ENCODE measurements at regions not wholly inside any gene's neighbourhood (a gene's known extent, or its start where the extent isn't known, plus 50 kb on each side); places are given as distances from the start of the nearest gene placed in this dataset.

DNA sequence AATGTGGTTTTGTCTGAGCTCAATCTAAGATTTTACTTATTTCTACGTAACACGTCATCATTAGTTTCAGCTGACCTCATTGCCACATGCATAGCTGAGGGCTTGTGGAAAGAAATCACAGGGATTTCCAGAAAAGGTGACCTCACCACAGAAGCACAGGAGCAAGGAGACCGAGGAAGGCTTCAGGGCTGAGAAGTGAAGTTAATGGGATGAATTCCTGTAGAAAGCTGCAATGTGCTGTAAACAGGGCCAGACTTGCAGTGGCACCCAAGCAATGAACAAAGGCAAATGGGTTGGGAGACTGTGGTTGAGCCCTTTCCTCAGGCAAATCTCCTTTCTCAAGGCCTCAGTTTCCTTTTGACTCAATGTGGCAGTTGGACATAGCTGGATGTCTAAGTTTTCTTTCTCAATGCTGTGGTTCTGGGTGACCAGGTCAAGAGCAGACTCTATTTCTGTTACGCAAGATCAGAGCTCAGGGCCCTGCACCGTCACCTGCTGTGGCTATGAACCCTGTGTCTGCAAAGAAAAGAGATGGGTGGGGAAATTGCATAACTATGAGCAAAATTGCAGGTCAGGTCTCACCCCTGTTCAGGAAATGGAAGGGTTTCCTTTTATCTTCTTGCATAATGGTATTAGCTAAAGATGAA lies 252.2 kb upstream of the TBL1XR1 start:
- intact Hi-C loops (cut with DNase I; ENCODE audit: low total_unique reads): no loop called here
- Histone ChIP-seq H3K27ac (peak overlapping the region; percentile 46 to 71), H3K4me3 (no peak overlapping the region), H3K4me1 (peaks cover 0 to 4% of the 10 kb centered on the region in 2 donors), H3K27me3 (no peaks in the 10 kb centered on the region), H3K9me3 (no peaks in the 10 kb centered on the region), H3K36me3 (no peaks in the 10 kb centered on the region)
- TF ChIP-seq, protein P1, sequence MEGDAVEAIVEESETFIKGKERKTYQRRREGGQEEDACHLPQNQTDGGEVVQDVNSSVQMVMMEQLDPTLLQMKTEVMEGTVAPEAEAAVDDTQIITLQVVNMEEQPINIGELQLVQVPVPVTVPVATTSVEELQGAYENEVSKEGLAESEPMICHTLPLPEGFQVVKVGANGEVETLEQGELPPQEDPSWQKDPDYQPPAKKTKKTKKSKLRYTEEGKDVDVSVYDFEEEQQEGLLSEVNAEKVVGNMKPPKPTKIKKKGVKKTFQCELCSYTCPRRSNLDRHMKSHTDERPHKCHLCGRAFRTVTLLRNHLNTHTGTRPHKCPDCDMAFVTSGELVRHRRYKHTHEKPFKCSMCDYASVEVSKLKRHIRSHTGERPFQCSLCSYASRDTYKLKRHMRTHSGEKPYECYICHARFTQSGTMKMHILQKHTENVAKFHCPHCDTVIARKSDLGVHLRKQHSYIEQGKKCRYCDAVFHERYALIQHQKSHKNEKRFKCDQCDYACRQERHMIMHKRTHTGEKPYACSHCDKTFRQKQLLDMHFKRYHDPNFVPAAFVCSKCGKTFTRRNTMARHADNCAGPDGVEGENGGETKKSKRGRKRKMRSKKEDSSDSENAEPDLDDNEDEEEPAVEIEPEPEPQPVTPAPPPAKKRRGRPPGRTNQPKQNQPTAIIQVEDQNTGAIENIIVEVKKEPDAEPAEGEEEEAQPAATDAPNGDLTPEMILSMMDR (IDR thresholded peaks at IDR 0.05): no peak
- no peak for TF ChIP-seq POLR2A (IDR thresholded peaks at IDR 0.05)
- peak in 1 of 3 donors; percentile 16 for TF ChIP-seq POLR2AphosphoS5 (IDR thresholded peaks at IDR 0.05)
- peak in 1 of 2 donors; percentile 73 for DNase-seq (ENCODE audit: low spot score in 2 of 2)

DNA sequence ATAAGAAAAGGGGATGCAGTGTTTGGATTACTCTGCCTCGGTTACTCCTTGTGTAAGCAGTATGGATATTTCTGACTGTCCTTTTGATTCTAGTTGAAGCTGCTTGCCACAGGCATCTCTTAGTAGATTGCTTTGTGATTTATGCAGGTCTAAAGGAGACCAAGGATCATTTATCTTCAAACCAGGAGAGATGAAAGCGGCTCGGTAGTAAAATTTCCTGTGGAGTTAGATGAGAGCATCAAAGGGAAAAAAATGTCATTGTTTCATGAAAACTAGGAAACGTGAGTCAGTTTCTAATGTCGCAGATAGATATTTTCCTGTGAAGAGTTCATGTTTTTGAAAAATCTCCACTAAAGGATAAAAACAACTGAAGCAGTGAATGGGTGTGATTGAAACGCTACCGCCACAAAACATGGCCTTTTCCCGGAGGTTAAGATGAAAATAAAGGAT lies 254.0 kb upstream of the TBL1XR1 start:
- DNase-seq (ENCODE audit: low spot score in 2 of 2): no peak
- Histone ChIP-seq H3K27me3 (no peaks in the 10 kb centered on the region), H3K4me1 (peaks cover 0 to 4% of the 10 kb centered on the region in 2 donors), H3K4me3 (no peak overlapping the region), H3K36me3 (no peaks in the 10 kb centered on the region), H3K27ac (peak overlapping the region; percentile 70 to 73), H3K9me3 (no peaks in the 10 kb centered on the region)
- intact Hi-C loops (cut with DNase I; ENCODE audit: low total_unique reads): no loop called here
- TF ChIP-seq POLR2AphosphoS5 (IDR thresholded peaks at IDR 0.05) (no peak), POLR2A (IDR thresholded peaks at IDR 0.05) (no peak)
- TF ChIP-seq, protein P1 (IDR thresholded peaks at IDR 0.05): no peak

DNA sequence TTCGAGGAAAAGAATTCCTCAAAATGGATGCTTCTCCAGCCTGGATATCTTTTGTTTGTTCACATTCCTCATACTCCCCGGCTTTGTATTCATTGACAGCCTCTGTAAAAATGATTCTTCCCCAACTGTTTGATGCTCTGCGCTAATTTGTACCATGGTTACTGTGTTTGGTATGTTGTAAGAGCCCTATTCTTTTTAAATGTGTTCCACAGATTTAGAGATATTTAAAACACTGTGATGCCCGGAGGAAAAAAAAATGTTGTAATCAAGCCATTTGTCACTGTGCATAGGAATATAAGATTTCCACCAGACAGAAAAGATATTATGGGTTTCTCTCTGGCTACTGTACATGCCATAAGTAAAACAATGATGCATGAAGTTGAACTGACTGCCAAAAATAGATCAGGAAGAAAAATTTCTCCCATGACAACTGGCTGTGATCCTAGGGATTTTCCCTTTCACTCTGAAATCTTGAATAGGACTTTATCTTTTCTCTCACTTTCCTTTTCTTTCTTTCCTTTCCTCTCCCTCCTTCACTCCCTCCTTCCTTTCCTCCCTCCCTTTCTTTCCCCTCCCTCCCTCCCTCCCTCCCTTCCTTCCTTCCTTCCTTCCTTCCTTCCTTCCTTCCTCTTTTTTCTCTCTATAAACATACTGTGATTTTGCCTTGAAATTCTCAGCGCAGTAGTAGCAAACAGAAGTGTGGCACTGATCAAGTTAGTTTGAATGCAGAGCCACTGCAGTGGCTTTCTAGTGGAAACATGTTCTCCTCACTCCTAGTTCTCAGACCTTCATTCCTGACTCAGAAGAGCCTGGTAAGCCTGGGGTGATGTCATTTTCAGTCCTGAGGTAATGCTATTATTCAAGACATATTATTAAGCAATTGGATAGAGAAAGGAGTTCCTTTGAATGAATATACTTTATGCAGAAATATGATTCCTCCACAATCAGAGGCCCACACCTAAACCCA lies 254.9 kb upstream of the TBL1XR1 start:
- intact Hi-C loops (cut with DNase I; ENCODE audit: low total_unique reads): no loop called here
- H3K4me3 ChIP-seq: no peak overlapping the region
- TF ChIP-seq, protein P1 (IDR thresholded peaks at IDR 0.05): no peak
- TF ChIP-seq POLR2A (IDR thresholded peaks at IDR 0.05) (no peak), POLR2AphosphoS5 (IDR thresholded peaks at IDR 0.05) (no peak)
- no peaks in the 10 kb centered on the region for H3K27me3 ChIP-seq
- peaks cover 0 to 4% of the 10 kb centered on the region in 2 donors for H3K4me1 ChIP-seq
- H3K9me3 ChIP-seq: no peaks in the 10 kb centered on the region
- peak overlapping the region; percentile 70 to 73 for H3K27ac ChIP-seq
- H3K36me3 ChIP-seq: no peaks in the 10 kb centered on the region
- peak in 1 of 2 donors; percentile 33 for DNase-seq (ENCODE audit: low spot score in 2 of 2)

DNA sequence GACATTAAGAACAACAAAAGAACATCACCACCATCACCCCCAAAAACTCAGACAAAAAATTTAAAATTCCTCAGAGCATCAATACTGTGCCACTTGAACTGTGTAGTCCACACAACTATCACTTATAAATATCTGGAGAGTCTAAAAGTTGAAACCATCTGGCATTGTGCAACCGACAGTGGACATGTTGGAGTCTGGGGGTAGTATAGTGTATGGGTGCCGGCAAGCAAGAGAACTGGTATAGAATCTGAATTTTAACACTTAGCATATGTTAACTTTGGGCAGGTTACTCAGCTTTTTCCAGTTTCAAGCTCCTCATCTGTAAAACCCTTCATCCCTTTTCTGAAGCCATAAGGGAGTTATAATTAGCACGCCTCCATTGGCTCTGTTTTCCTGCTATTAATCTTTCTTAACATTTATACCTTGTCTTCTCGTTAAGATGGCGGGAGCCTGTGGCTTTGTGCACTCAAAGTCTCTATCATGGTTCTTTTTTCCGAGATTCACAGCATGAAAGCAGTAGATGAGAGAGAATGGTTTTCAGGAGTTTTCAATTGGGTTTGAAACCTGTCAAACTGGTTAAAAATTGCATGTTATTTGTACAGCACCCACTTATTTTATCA lies 255.7 kb upstream of the TBL1XR1 start:
- H3K4me1 ChIP-seq: peaks cover 0 to 4% of the 10 kb centered on the region in 2 donors
- no peaks in the 10 kb centered on the region for H3K27me3 ChIP-seq
- no peak for TF ChIP-seq POLR2A (IDR thresholded peaks at IDR 0.05)
- TF ChIP-seq POLR2AphosphoS5 (IDR thresholded peaks at IDR 0.05): no peak
- TF ChIP-seq, protein P1 (IDR thresholded peaks at IDR 0.05): no peak
- intact Hi-C loops (cut with DNase I; ENCODE audit: low total_unique reads): no loop called here
- DNase-seq (ENCODE audit: low spot score in 2 of 2): no peak
- no peaks in the 10 kb centered on the region for H3K9me3 ChIP-seq
- H3K4me3 ChIP-seq: no peak overlapping the region
- peak overlapping the region in 1 of 2 donors; percentile 73 for H3K27ac ChIP-seq
- no peaks in the 10 kb centered on the region for H3K36me3 ChIP-seq

Data from breast epithelium (tissue), 4 donors.